GM23248 (cell line): ENCODE measurements at regions not wholly inside any gene's neighbourhood (a gene's known extent, or its start where the extent isn't known, plus 50 kb on each side); places are given as distances from the start of the nearest gene placed in this dataset.

Source experiments
- DNase-seq: peaks from one replicate; pipeline ENCODE4 v3.0.0-alpha.2; 2015
- H2AFZ ChIP-seq: fragments of 200-600 bp; sonication (generic); 2 replicates; pipeline ENCODE4 v1.6.1; 2016; ENCODE audit warnings: antibody characterized with exemption
- H3F3A ChIP-seq: fragments of 200-600 bp; sonication (generic); 2 replicates; pipeline ENCODE4 v1.6.1; 2016; ENCODE audit warnings: mild to moderate bottlenecking, antibody characterized with exemption, mixed run types; ENCODE audit not compliant: insufficient read depth
- H3K27ac ChIP-seq: fragments of 200-600 bp; sonication (generic); 2 replicates; pipeline ENCODE4 v1.5.1; 2016; ENCODE audit warnings: mild to moderate bottlenecking
- H3K27me3 ChIP-seq: fragments of 200-600 bp; sonication (generic); replicated peaks from 2 replicates; pipeline ENCODE4 v1.6.1; 2016; ENCODE audit warnings: mild to moderate bottlenecking; ENCODE audit not compliant: insufficient read depth
- H3K36me3 ChIP-seq: fragments of 200-600 bp; sonication (generic); 2 replicates; pipeline ENCODE4 v1.6.1; 2016; ENCODE audit warnings: low read depth, mild to moderate bottlenecking
- H3K4me1 ChIP-seq: fragments of 200-600 bp; sonication (generic); 2 replicates; pipeline ENCODE4 v1.6.1; 2016; ENCODE audit warnings: mild to moderate bottlenecking; ENCODE audit not compliant: insufficient read depth
- H3K4me2 ChIP-seq: fragments of 200-600 bp; sonication (generic); one replicate; pipeline ENCODE4 v1.6.1; 2016; ENCODE audit warnings: mild to moderate bottlenecking; ENCODE audit not compliant: unreplicated experiment
- H3K4me3 ChIP-seq: fragments of 200-600 bp; sonication (generic); 2 replicates; pipeline ENCODE4 v1.5.1; 2016; ENCODE audit warnings: mild to moderate bottlenecking
- H3K79me2 ChIP-seq: fragments of 200-600 bp; sonication (generic); 2 replicates; pipeline ENCODE4 v1.6.1; 2016; ENCODE audit warnings: mild to moderate bottlenecking; ENCODE audit not compliant: insufficient read depth
- H3K9ac ChIP-seq: fragments of 200-600 bp; sonication (generic); 2 replicates; pipeline ENCODE4 v1.6.1; 2016; ENCODE audit warnings: mild to moderate bottlenecking
- H3K9me2 ChIP-seq: fragments of 200-600 bp; sonication (generic); 2 replicates; pipeline ENCODE4 v1.6.1; 2016; ENCODE audit warnings: mixed run types, mild to moderate bottlenecking, moderate library complexity; ENCODE audit not compliant: insufficient read depth
- H3K9me3 ChIP-seq: fragments of 200-600 bp; sonication (generic); one replicate; pipeline ENCODE4 v1.6.1; 2017; ENCODE audit warnings: low read depth
- H4K20me1 ChIP-seq: fragments of 200-600 bp; sonication (generic); 2 replicates; pipeline ENCODE4 v1.6.0; 2016; ENCODE audit not compliant: insufficient read depth
- EZH2 ChIP-seq: fragments of 200-600 bp; sonication (generic); IDR thresholded peaks from 2 replicates; pipeline ENCODE4 v1.6.1; 2018; ENCODE audit warnings: antibody characterized with exemption, mild to moderate bottlenecking; ENCODE audit not compliant: insufficient read depth, poor library complexity, severe bottlenecking
- EZH2phosphoT487 ChIP-seq: fragments of 200-600 bp; sonication (generic); IDR thresholded peaks from 2 replicates; pipeline ENCODE4 v1.6.1; 2018; ENCODE audit warnings: antibody characterized with exemption, moderate library complexity, mild to moderate bottlenecking, low read depth; ENCODE audit not compliant: insufficient read depth
- WGBS, 2 experiments: methylation state at CpG; one replicate each; pipeline ENCODE4 v1.1.6; 2015 to 2017; ENCODE audit warnings: low lambda C conversion rate in 2 of 2, low coverage in 1 of 2; ENCODE audit errors: missing lambda C conversion rate in 2 of 2; 5-methylcytosine and 5-hydroxymethylcytosine counted together
- in situ Hi-C: fragments of 300-500 bp; cut with MboI; formaldehyde crosslinking; loops from 2 replicates; pipeline ENCODE4 v1.15.0; 2020

GRCh38 chr1:193733674-193734073 is 547.3 kb upstream of the B3GALT2 start:
- in situ Hi-C loops: no loop called here
- Histone ChIP-seq H3K79me2 (no peaks in the 10 kb centered on the region), H3K4me2 (no peak overlapping the region), H2AFZ (no peak overlapping the region), H3K27ac (no peak overlapping the region), H3K9ac (no peak overlapping the region), H3F3A (no peaks in the 10 kb centered on the region), H3K9me3 (no peaks in the 10 kb centered on the region), H3K4me3 (no peak overlapping the region), H3K36me3 (no peaks in the 10 kb centered on the region), H3K4me1 (peaks cover 10% of the 10 kb centered on the region; the same call in 1 of the 2 replicates), H4K20me1 (no peaks in the 10 kb centered on the region), H3K27me3 (no peaks in the 10 kb centered on the region), H3K9me2 (no peaks in the 10 kb centered on the region)
- 45 to 54% methylated on average over 3 of the region's 3 CpGs for WGBS, 2 experiments
- TF ChIP-seq EZH2 (no peak), EZH2phosphoT487 (no peak)
- no peak for DNase-seq

DNA sequence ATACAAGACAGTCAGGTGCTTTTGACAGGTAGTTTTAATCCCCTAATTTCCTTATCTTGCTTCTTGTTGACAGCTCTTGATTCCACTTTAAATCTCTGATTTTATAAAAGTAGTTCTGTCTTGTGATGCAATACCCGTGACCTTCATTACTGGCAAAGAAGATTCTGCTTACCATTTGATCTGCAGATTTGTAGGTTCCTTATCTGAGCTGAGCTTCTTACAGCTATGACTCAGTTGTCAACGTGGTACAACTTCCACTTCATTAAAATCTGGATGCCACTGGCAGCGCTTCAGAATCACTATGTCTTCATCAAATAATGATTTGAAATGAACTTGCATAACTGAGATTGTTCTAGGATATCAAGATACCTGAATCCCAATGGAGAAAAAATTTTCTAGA is 543.6 kb upstream of the B3GALT2 start:
- H3K27me3 ChIP-seq: no peaks in the 10 kb centered on the region
- peak; percentile 25 for DNase-seq
- in situ Hi-C loops: no loop called here
- no peak overlapping the region for H3K4me3 ChIP-seq
- H3K36me3 ChIP-seq: no peaks in the 10 kb centered on the region
- 24 to 31% methylated on average over 3 of the region's 3 CpGs for WGBS, 2 experiments
- no peaks in the 10 kb centered on the region for H3K9me2 ChIP-seq
- H3F3A ChIP-seq: no peaks in the 10 kb centered on the region
- no peaks in the 10 kb centered on the region for H3K79me2 ChIP-seq
- TF ChIP-seq EZH2phosphoT487 (no peak), EZH2 (no peak)
- H3K27ac ChIP-seq: no peak overlapping the region
- no peak overlapping the region for H2AFZ ChIP-seq
- H3K4me2 ChIP-seq: no peak overlapping the region
- no peak overlapping the region for H3K9ac ChIP-seq
- H3K4me1 ChIP-seq: no peaks in the 10 kb centered on the region
- no peaks in the 10 kb centered on the region for H4K20me1 ChIP-seq
- no peaks in the 10 kb centered on the region for H3K9me3 ChIP-seq

- H3K9me2 ChIP-seq: no peaks in the 10 kb centered on the region
- H3K79me2 ChIP-seq: no peaks in the 10 kb centered on the region
- no peaks in the 10 kb centered on the region for H3K36me3 ChIP-seq
- in situ Hi-C loops: no loop called here
- no peak overlapping the region for H3K4me2 ChIP-seq
- no peaks in the 10 kb centered on the region for H3F3A ChIP-seq
- H3K27ac ChIP-seq: no peak overlapping the region
- no peak overlapping the region for H3K4me3 ChIP-seq
- no peaks in the 10 kb centered on the region for H3K27me3 ChIP-seq
- no peaks in the 10 kb centered on the region for H3K4me1 ChIP-seq
- H2AFZ ChIP-seq: no peak overlapping the region
- H3K9me3 ChIP-seq: no peaks in the 10 kb centered on the region
- TF ChIP-seq EZH2: no peak
- TF ChIP-seq EZH2phosphoT487: no peak
- WGBS, 2 experiments: 27 to 30% methylated on average over 2 of the region's 2 CpGs
- peak; percentile 2 for DNase-seq
- H3K9ac ChIP-seq: no peak overlapping the region
- H4K20me1 ChIP-seq: no peaks in the 10 kb centered on the region
Measured at GRCh38 chr1:193729429-193729828, 543.0 kb upstream of the B3GALT2 start.

DNA sequence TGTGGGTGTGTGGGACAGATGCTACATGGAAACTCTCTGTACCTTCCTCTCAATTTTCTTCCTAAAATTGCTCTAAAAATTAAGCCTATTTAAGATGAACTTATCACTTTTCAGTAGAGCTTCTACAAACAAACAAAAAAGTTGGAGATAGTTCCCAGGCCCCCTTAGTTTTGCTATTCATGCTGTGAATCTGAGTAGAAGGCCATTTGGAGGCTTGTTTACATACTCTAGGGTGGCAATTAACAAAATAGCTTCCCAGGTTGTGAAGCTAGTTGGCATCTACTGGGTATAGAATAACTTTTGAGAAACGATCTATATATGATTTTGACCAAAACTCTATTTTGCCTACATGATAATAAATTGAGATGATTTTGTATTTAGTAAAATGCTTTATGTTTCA is 541.4 kb upstream of the B3GALT2 start:
- H2AFZ ChIP-seq: no peak overlapping the region
- no peaks in the 10 kb centered on the region for H3K27me3 ChIP-seq
- no peaks in the 10 kb centered on the region for H3K9me2 ChIP-seq
- no peak overlapping the region for H3K4me2 ChIP-seq
- no peaks in the 10 kb centered on the region for H3K79me2 ChIP-seq
- H4K20me1 ChIP-seq: no peaks in the 10 kb centered on the region
- H3K9ac ChIP-seq: no peak overlapping the region
- TF ChIP-seq EZH2phosphoT487: no peak
- no peak for TF ChIP-seq EZH2
- DNase-seq: no peak
- H3K9me3 ChIP-seq: no peaks in the 10 kb centered on the region
- no peaks in the 10 kb centered on the region for H3F3A ChIP-seq
- no peaks in the 10 kb centered on the region for H3K36me3 ChIP-seq
- H3K4me1 ChIP-seq: no peaks in the 10 kb centered on the region
- WGBS, 2 experiments: 5 to 14% methylated on average over 1 of the region's 1 CpG
- in situ Hi-C loops: no loop called here
- no peak overlapping the region for H3K4me3 ChIP-seq
- no peak overlapping the region for H3K27ac ChIP-seq

- no peaks in the 10 kb centered on the region for H3K79me2 ChIP-seq
- H3K36me3 ChIP-seq: no peaks in the 10 kb centered on the region
- 36 to 47% methylated on average over 3 of the region's 3 CpGs for WGBS, 2 experiments
- H3K9ac ChIP-seq: no peak overlapping the region
- H3K9me2 ChIP-seq: no peaks in the 10 kb centered on the region
- H4K20me1 ChIP-seq: no peaks in the 10 kb centered on the region
- H3K9me3 ChIP-seq: no peaks in the 10 kb centered on the region
- H3K4me1 ChIP-seq: no peaks in the 10 kb centered on the region
- no peak for DNase-seq
- no peak overlapping the region for H3K4me3 ChIP-seq
- H3K27me3 ChIP-seq: no peaks in the 10 kb centered on the region
- in situ Hi-C loops: no loop called here
- H3K27ac ChIP-seq: no peak overlapping the region
- H3K4me2 ChIP-seq: no peak overlapping the region
- TF ChIP-seq EZH2 (no peak), EZH2phosphoT487 (no peak)
- no peaks in the 10 kb centered on the region for H3F3A ChIP-seq
- no peak overlapping the region for H2AFZ ChIP-seq
Measured at GRCh38 chr1:193726722-193727121, 540.3 kb upstream of the B3GALT2 start.
